GM12878 (cell line): ENCODE measurements at regions not wholly inside any gene's neighbourhood (a gene's known extent, or its start where the extent isn't known, plus 50 kb on each side); places are given as distances from the start of the nearest gene placed in this dataset.

Experiments
- ATAC-seq: fragments of 200-7000 bp; cut with Tn5 transposase; 3 replicates; pipeline ENCODE4 v1.9.1; 2020; ENCODE audit warnings: mild to moderate bottlenecking, moderate library complexity
- BruUV-seq: library from RNA; stranded (reverse); fragments of 400-500 nt; replicated peaks from 2 replicates; lab custom pipeline; 2021; lab: Mats Ljungman, UMichigan
- CTCF ChIA-PET: fragments of 300-600 bp; sonication (Branson Sonifier 250); formaldehyde crosslinking; extraction: SDS; loops from one replicate; lab custom pipeline; 2021; ENCODE audit warnings: inconsistent platforms; lab: Yijun Ruan, JAX
- POLR2A ChIA-PET: fragments of 350-600 bp; formaldehyde crosslinking; extraction: SDS; loops from one replicate; lab custom pipeline; 2021; ENCODE audit warnings: inconsistent platforms; lab: Charles Lee
- RAD21 ChIA-PET: fragments of 300-600 bp; sonication (Branson Sonifier 250); formaldehyde crosslinking; loops from one replicate; lab custom pipeline; 2023; ENCODE audit warnings: antibody characterized with exemption; ENCODE audit not compliant: unreplicated experiment; lab: Charles Lee
- SMC1A ChIA-PET: fragments of 300-600 bp; sonication (Branson Sonifier 250); formaldehyde crosslinking; loops from one replicate; lab custom pipeline; 2023; ENCODE audit not compliant: unreplicated experiment, uncharacterized antibody; lab: Charles Lee
- DNase-seq: peaks from one replicate; pipeline ENCODE4 v3.0.0-alpha.2; 2011; ENCODE audit warnings: low read depth, low spot score
- FAIRE-seq: peaks from 3 replicates; lab custom pipeline; 2011; peaks lifted over from hg19 to GRCh38; lab: Jason Lieb, UNC
- H2AFZ ChIP-seq: 2 replicates; pipeline ENCODE4 v1.6.0; 2011; ENCODE audit warnings: low read depth, low read length, control low read depth; ENCODE audit not compliant: control insufficient read depth
- H3K27ac ChIP-seq: 2 replicates; pipeline ENCODE4 v1.5.1; 2011; ENCODE audit warnings: control low read depth; ENCODE audit not compliant: control insufficient read depth, insufficient read depth
- H3K27me3 ChIP-seq, 2 experiments: replicated peaks in 1 of 2; 2 replicates each; pipeline versions ENCODE4 v1.6.0 to v1.6.1; 2011; ENCODE audit warnings: low read length in 1 of 2; ENCODE audit not compliant: control insufficient read depth in 2 of 2, insufficient read depth in 2 of 2
- H3K36me3 ChIP-seq, 2 experiments: 2 replicates each; pipeline ENCODE4 v1.5.1; 2011; ENCODE audit warnings: low read length in 1 of 2; ENCODE audit not compliant: control insufficient read depth in 2 of 2, insufficient read depth in 2 of 2
- H3K4me1 ChIP-seq: 2 replicates; pipeline ENCODE4 v1.6.1; 2011; ENCODE audit warnings: mild to moderate bottlenecking, low read length, moderate library complexity, mixed read lengths; ENCODE audit not compliant: control insufficient read depth, insufficient read depth
- H3K4me2 ChIP-seq: 2 replicates; pipeline ENCODE4 v1.6.0; 2011; ENCODE audit warnings: control low read depth; ENCODE audit not compliant: control insufficient read depth, insufficient read depth
- H3K4me3 ChIP-seq: fragments of 200-600 bp; sonication (generic); 2 replicates; pipeline ENCODE4 v1.5.1; 2016
- H3K79me2 ChIP-seq: 2 replicates; pipeline ENCODE4 v1.6.0; 2011; ENCODE audit warnings: low read length; ENCODE audit not compliant: control insufficient read depth, insufficient read depth
- H3K9ac ChIP-seq: 2 replicates; pipeline ENCODE4 v1.8.0; 2011; ENCODE audit warnings: low read length, control low read depth, mixed read lengths; ENCODE audit not compliant: control insufficient read depth, insufficient read depth
- H3K9me3 ChIP-seq: replicated peaks from 3 replicates; pipeline ENCODE4 v1.5.1; 2011; ENCODE audit warnings: mild to moderate bottlenecking, low read length; ENCODE audit not compliant: control insufficient read depth, insufficient read depth
- H4K20me1 ChIP-seq: 2 replicates; pipeline ENCODE4 v1.6.0; 2011; ENCODE audit not compliant: control insufficient read depth, insufficient read depth
- ATF7 ChIP-seq: fragments of 450-650 bp; IDR thresholded peaks from 2 replicates; pipeline ENCODE4 v1.6.1; 2016; ENCODE audit warnings: low read depth, mild to moderate bottlenecking
- BCL11A ChIP-seq: IDR thresholded peaks from 2 replicates; pipeline ENCODE4 v1.6.1; 2011; ENCODE audit warnings: low read depth, low read length
- BHLHE40 ChIP-seq, 2 experiments: fragments of 450-650 bp in 1 of 2; IDR thresholded peaks; 2 replicates each; pipeline ENCODE4 v1.6.1; 2011 to 2017; ENCODE audit warnings: low read depth in 2 of 2, borderline replicate concordance in 1 of 2, improper control_type of control experiment in 1 of 2, low read length in 1 of 2, mild to moderate bottlenecking in 1 of 2
- CHD1 ChIP-seq: IDR thresholded peaks from 2 replicates; pipeline ENCODE4 v1.6.1; 2012; ENCODE audit warnings: low read depth, low read length, improper control_type of control experiment
- ELK1 ChIP-seq: IDR thresholded peaks from 2 replicates; pipeline ENCODE4 v1.6.1; 2012; ENCODE audit warnings: low read depth, low read length, improper control_type of control experiment
- EP300 ChIP-seq, 2 experiments: fragments of 150-350 bp in 1 of 2; IDR thresholded peaks; 2 replicates each; pipeline ENCODE4 v1.6.1; 2011 to 2012; ENCODE audit warnings: low read depth in 2 of 2, low read length in 2 of 2, borderline replicate concordance in 1 of 2, improper control_type of control experiment in 1 of 2, inconsistent platforms in 1 of 2; ENCODE audit not compliant: control insufficient read depth in 1 of 2
- FOS ChIP-seq: IDR thresholded peaks from 3 replicates; pipeline ENCODE4 v1.6.1; 2011; ENCODE audit warnings: borderline replicate concordance; ENCODE audit not compliant: insufficient read length; ENCODE audit errors: extremely low read depth
- GATAD2B ChIP-seq: fragments of 450-650 bp; conservative IDR thresholded peaks from 2 replicates; pipeline ENCODE4 v1.6.1; 2017; ENCODE audit warnings: low read depth, mild to moderate bottlenecking, moderate library complexity
- IRF5 ChIP-seq: fragments of 450-650 bp; IDR thresholded peaks from 2 replicates; pipeline ENCODE4 v1.6.1; 2017; ENCODE audit warnings: borderline replicate concordance
- MXI1 ChIP-seq: fragments of 150-350 bp; IDR thresholded peaks from 2 replicates; pipeline ENCODE4 v1.6.1; 2011; ENCODE audit warnings: low read depth, mild to moderate bottlenecking, inconsistent platforms, low read length, improper control_type of control experiment
- NR2C1 ChIP-seq: fragments of 450-650 bp; IDR thresholded peaks from 2 replicates; pipeline ENCODE4 v1.6.1; 2017; ENCODE audit warnings: antibody characterized with exemption, mild to moderate bottlenecking, moderate library complexity
- POLR2AphosphoS5 ChIP-seq: IDR thresholded peaks from 2 replicates; pipeline ENCODE4 v1.6.1; 2011; ENCODE audit warnings: mild to moderate bottlenecking, low read length, inconsistent platforms
- RAD51 ChIP-seq: fragments of 450-650 bp; IDR thresholded peaks from 2 replicates; pipeline ENCODE4 v1.6.1; 2016; ENCODE audit warnings: moderate library complexity, mild to moderate bottlenecking, inconsistent platforms
- RB1 ChIP-seq: fragments of 450-650 bp; formaldehyde crosslinking; IDR thresholded peaks from 2 replicates; pipeline ENCODE4 v1.6.1; 2017; ENCODE audit warnings: mild to moderate bottlenecking, borderline replicate concordance
- RBBP5 ChIP-seq: fragments of 200-600 bp; sonication (generic); conservative IDR thresholded peaks from 2 replicates; pipeline ENCODE4 v1.6.1; 2016
- STAT1 ChIP-seq: fragments of 450-650 bp; conservative IDR thresholded peaks from 2 replicates; pipeline ENCODE4 v1.6.1; 2014; ENCODE audit warnings: antibody characterized with exemption, mild to moderate bottlenecking
- YBX1 ChIP-seq: fragments of 450-650 bp; IDR thresholded peaks from 2 replicates; pipeline ENCODE4 v1.6.1; 2016; ENCODE audit warnings: antibody characterized with exemption
- ZNF622 ChIP-seq: fragments of 450-650 bp; IDR thresholded peaks from 2 replicates; pipeline ENCODE4 v1.6.1; 2017; ENCODE audit warnings: mild to moderate bottlenecking, inconsistent platforms
- ZZZ3 ChIP-seq: IDR thresholded peaks from 2 replicates; pipeline ENCODE4 v1.6.1; 2011; ENCODE audit warnings: low read depth; ENCODE audit not compliant: control insufficient read depth, insufficient read length
- WGBS: methylation state at CpG from one replicate; pipeline ENCODE4 v1.1.6; 2016; ENCODE audit warnings: low lambda C conversion rate; ENCODE audit not compliant: insufficient replicate concordance, insufficient coverage; ENCODE audit errors: missing lambda C conversion rate; 5-methylcytosine and 5-hydroxymethylcytosine counted together
- in situ Hi-C: fragments of 300-500 bp; cut with MboI; formaldehyde crosslinking; loops from 9 replicates; pipeline ENCODE4 v1.14.3; 2018; ENCODE audit warnings: mixed read lengths
- intact Hi-C: fragments of 100-400 bp; cut with micrococcal nuclease; formaldehyde crosslinking; loops from one replicate; pipeline ENCODE4 v1.14.2; 2022; ENCODE audit not compliant: unreplicated experiment
- TF ChIP-seq, protein P1 (sequence below): fragments of 450-650 bp; conservative IDR thresholded peaks from 2 replicates; pipeline ENCODE4 v1.6.1; 2017; ENCODE audit warnings: mild to moderate bottlenecking, moderate library complexity

DNA sequence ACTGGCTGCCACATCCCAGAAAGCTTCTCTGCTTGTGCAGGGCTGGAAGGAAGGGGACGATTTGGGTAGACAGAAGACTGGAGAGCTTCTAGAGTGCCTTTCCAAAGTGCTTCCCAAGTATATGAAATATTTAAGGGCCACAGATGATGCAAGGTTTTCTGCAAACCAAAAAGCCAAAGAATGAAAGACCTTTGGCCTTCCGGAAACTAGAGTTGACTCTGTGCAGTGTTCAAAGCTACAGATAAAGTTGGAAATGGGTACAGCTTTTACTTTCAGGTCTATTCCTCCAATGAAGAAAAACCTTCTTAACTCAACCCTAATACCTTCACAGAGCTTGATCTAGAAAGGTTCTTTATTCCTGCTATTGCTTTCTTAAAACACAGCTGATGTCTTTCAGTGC is 253.0 kb upstream of the KLHL29 start (continued):
- TF ChIP-seq EP300 (IDR thresholded peaks at IDR 0.05; ENCODE audit: borderline replicate concordance in 1 of 2, control insufficient read depth in 1 of 2, low read depth in 2 of 2, low read length in 2 of 2) (no peak), ZZZ3 (no peak), STAT1 (no peak)
- TF ChIP-seq, all 136 proteins: peak for 0

- FAIRE-seq, result no peak
- ChIA-PET POLR2A (no interaction called here), SMC1A (interaction anchor here (0.7 to 1.7 kb wide), 2 partner anchors 10 to 70 kb away, joined by 3 to 5 read pairs; no protein-coding TSS in a partner anchor), CTCF (interaction anchor here (0.6 to 1.0 kb wide), 2 partner anchors 66 to 1032 kb away, joined by 3 to 4 read pairs; no protein-coding TSS in a partner anchor), RAD21 (interaction anchor here (1.3 kb wide), 1 partner anchor 8 kb away, joined by 4 read pairs; no protein-coding TSS in a partner anchor)
- in situ Hi-C loops, result no loop called here
- H3K9ac ChIP-seq, result no peak overlapping the region
- no peaks in the 10 kb centered on the region for H3K79me2 ChIP-seq
- H3K4me1 ChIP-seq, result no peaks in the 10 kb centered on the region
- H3K9me3 ChIP-seq, result no peaks in the 10 kb centered on the region
- H3K4me3 ChIP-seq, result no peak overlapping the region
- ATAC-seq, result no peak
- no peaks in the 10 kb centered on the region for H4K20me1 ChIP-seq
- H2AFZ ChIP-seq, result no peak overlapping the region
- no peak overlapping the region for H3K4me2 ChIP-seq
- no peaks in the 10 kb centered on the region for H3K36me3 ChIP-seq
- no TSS peak for BruUV-seq
- no peak for TF ChIP-seq YBX1
- no peak for TF ChIP-seq POLR2AphosphoS5
- no peak for TF ChIP-seq MXI1
- no peak for TF ChIP-seq BHLHE40 (IDR thresholded peaks at IDR 0.05; ENCODE audit: borderline replicate concordance in 1 of 2, low read depth in 2 of 2, low read length in 1 of 2)
- no peak for TF ChIP-seq RB1
- no peak for TF ChIP-seq GATAD2B
- TF ChIP-seq IRF5, result no peak
- no peak for TF ChIP-seq CHD1
- TF ChIP-seq, protein P1, sequence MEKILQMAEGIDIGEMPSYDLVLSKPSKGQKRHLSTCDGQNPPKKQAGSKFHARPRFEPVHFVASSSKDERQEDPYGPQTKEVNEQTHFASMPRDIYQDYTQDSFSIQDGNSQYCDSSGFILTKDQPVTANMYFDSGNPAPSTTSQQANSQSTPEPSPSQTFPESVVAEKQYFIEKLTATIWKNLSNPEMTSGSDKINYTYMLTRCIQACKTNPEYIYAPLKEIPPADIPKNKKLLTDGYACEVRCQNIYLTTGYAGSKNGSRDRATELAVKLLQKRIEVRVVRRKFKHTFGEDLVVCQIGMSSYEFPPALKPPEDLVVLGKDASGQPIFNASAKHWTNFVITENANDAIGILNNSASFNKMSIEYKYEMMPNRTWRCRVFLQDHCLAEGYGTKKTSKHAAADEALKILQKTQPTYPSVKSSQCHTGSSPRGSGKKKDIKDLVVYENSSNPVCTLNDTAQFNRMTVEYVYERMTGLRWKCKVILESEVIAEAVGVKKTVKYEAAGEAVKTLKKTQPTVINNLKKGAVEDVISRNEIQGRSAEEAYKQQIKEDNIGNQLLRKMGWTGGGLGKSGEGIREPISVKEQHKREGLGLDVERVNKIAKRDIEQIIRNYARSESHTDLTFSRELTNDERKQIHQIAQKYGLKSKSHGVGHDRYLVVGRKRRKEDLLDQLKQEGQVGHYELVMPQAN, result no peak
- TF ChIP-seq RBBP5, result no peak
- TF ChIP-seq FOS, result no peak
- no peak for TF ChIP-seq NR2C1
- TF ChIP-seq ZNF622, result no peak
- no peak for TF ChIP-seq ATF7
- no peak for TF ChIP-seq BCL11A
- no peak for TF ChIP-seq RAD51
- TF ChIP-seq ELK1, result no peak
- 0% methylated on average over 3 of the region's 3 CpGs for WGBS
- H3K27ac ChIP-seq, result no peak overlapping the region
- intact Hi-C loops, result no loop called here
- no peak for DNase-seq
- no peaks in the 10 kb centered on the region; a peak in 1 of 4 replicates for H3K27me3 ChIP-seq
These were observed 252.0 kb upstream of the KLHL29 start for GRCh38 chr2:23132823-23133595.
